B cell (primary cell): ENCODE measurements at regions not wholly inside any gene's neighbourhood (a gene's known extent, or its start where the extent isn't known, plus 50 kb on each side); places are given as distances from the start of the nearest gene placed in this dataset.

Experiments used
- ATAC-seq: fragments of 200-7000 bp; cut with Tn5 transposase; one replicate; pipeline ENCODE4 v1.10.0; 2021; ENCODE audit warnings: low read depth, mild to moderate bottlenecking, moderate number of reproducible peaks, moderate library complexity
- CTCF ChIA-PET: fragments of 350-600 bp; sonication (Branson Sonifier 250); formaldehyde crosslinking; loops from one replicate; lab custom pipeline; 2021; ENCODE audit warnings: antibody characterized with exemption, inconsistent platforms; lab: Charles Lee
- POLR2A ChIA-PET: fragments of 350-600 bp; sonication (Branson Sonifier 250); formaldehyde crosslinking; loops from one replicate; lab custom pipeline; 2021; ENCODE audit warnings: antibody characterized with exemption; lab: Charles Lee
- DNase-seq: peaks from one replicate; pipeline ENCODE4 v3.0.0; 2013
- H2AFZ ChIP-seq: 2 replicates; pipeline ENCODE4 v1.6.1; 2012; ENCODE audit warnings: mild to moderate bottlenecking, low read depth, low read length; ENCODE audit not compliant: insufficient read depth, poor library complexity, severe bottlenecking
- H3K27ac ChIP-seq, 2 donors: 1 replicate in 1 of 2; 2 replicates in 1 of 2; pipeline ENCODE4 v1.5.1; 2012 to 2013; ENCODE audit warnings: low read length in 2 of 2, mild to moderate bottlenecking in 2 of 2, moderate library complexity in 1 of 2
- H3K27me3 ChIP-seq, 4 experiments: fragments of 200-600 bp in 1 of 4; sonication (generic) in 1 of 4; replicated peaks in 1 of 4; 1 replicate in 2 of 4; 2 replicates in 2 of 4; pipeline versions ENCODE4 v1.6.1 to v1.7.0; 2013 to 2016; ENCODE audit warnings: low read length in 3 of 4, mild to moderate bottlenecking in 2 of 4, mixed read lengths in 1 of 4, moderate library complexity in 1 of 4; ENCODE audit not compliant: insufficient read depth in 4 of 4, control insufficient read depth in 3 of 4; ENCODE audit errors: control extremely low read depth in 1 of 4
- H3K36me3 ChIP-seq, 2 experiments: replicated peaks in 1 of 2; 1 replicate in 1 of 2; 2 replicates in 1 of 2; pipeline versions ENCODE4 v1.6.1 to v1.7.1; 2013; ENCODE audit warnings: low read length in 1 of 2; ENCODE audit not compliant: insufficient read depth in 2 of 2, control insufficient read depth in 1 of 2; ENCODE audit errors: control extremely low read depth in 1 of 2, extremely low read depth in 1 of 2
- H3K4me1 ChIP-seq, 2 donors: fragments of 200-600 bp in 1 of 2; sonication (generic) in 1 of 2; 1 replicate in 1 of 2; 2 replicates in 1 of 2; pipeline versions ENCODE4 v1.5.1 to v1.6.1; 2013 to 2017; ENCODE audit warnings: low read length in 2 of 2; ENCODE audit not compliant: control insufficient read depth in 2 of 2, insufficient read depth in 2 of 2
- H3K4me2 ChIP-seq: replicated peaks from 2 replicates; pipeline ENCODE3; 2012; ENCODE audit warnings: mild to moderate bottlenecking, low read depth, low read length; ENCODE audit not compliant: poor library complexity, severe bottlenecking
- H3K4me3 ChIP-seq, 5 experiments: fragments of 200-600 bp in 1 of 5; sonication (generic) in 1 of 5; 1 replicate in 3 of 5; 2 replicates in 2 of 5; pipeline versions ENCODE4 v1.5.1 to v1.7.0; 2011 to 2016; ENCODE audit warnings: low read length in 4 of 5, mild to moderate bottlenecking in 4 of 5, low read depth in 2 of 5, control low read depth in 1 of 5, moderate library complexity in 1 of 5; ENCODE audit not compliant: insufficient read depth in 1 of 5; ENCODE audit errors: control extremely low read depth in 1 of 5, extremely low read depth in 1 of 5
- H3K79me2 ChIP-seq: fragments of 200-600 bp; sonication (generic); one replicate; pipeline ENCODE4 v1.6.0; 2016; ENCODE audit warnings: low read length; ENCODE audit not compliant: control insufficient read depth, insufficient read depth
- H3K9ac ChIP-seq: fragments of 200-600 bp; sonication (generic); 2 replicates; pipeline ENCODE4 v1.6.1; 2017; ENCODE audit warnings: mild to moderate bottlenecking, low read length, moderate library complexity
- H3K9me3 ChIP-seq, 3 donors: one replicate each; pipeline versions ENCODE4 v1.6.1 to v1.7.1; 2013; ENCODE audit warnings: low read length in 2 of 3; ENCODE audit not compliant: control insufficient read depth in 2 of 3, insufficient read depth in 1 of 3; ENCODE audit errors: control extremely low read depth in 1 of 3
- H4K20me1 ChIP-seq: 2 replicates; pipeline ENCODE4 v1.6.0; 2012; ENCODE audit warnings: mild to moderate bottlenecking, low read length; ENCODE audit not compliant: insufficient read depth, control insufficient read depth, poor library complexity, severe bottlenecking
- H3K27ac Mint-ChIP-seq: one replicate; pipeline ENCODE4 v1.8.0; 2021; ENCODE audit warnings: mixed read lengths
- H3K27me3 Mint-ChIP-seq: one replicate; pipeline ENCODE4 v1.8.0; 2021; ENCODE audit warnings: mixed read lengths
- H3K4me1 Mint-ChIP-seq: one replicate; pipeline ENCODE4 v1.8.0; 2021; ENCODE audit warnings: mixed read lengths
- H3K4me3 Mint-ChIP-seq: one replicate; pipeline ENCODE4 v1.8.0; 2021; ENCODE audit warnings: mixed read lengths
- H3K9me3 Mint-ChIP-seq: one replicate; pipeline ENCODE4 v1.8.0; 2022; ENCODE audit warnings: mixed read lengths; ENCODE audit not compliant: insufficient read depth
- CTCF ChIP-seq: fragments of 200-600 bp; IDR thresholded peaks from one replicate; pipeline ENCODE4 v1.8.0; 2022; ENCODE audit warnings: antibody characterized with exemption, mild to moderate bottlenecking
- EZH2 ChIP-seq: IDR thresholded peaks from 2 replicates; pipeline ENCODE4 v1.6.1; 2012; ENCODE audit warnings: borderline replicate concordance, low read depth, mild to moderate bottlenecking, moderate library complexity, low read length; ENCODE audit not compliant: insufficient read depth, poor library complexity, severe bottlenecking
- WGBS: methylation state at CpG from one replicate; pipeline ENCODE4 v1.1.5; 2013; ENCODE audit warnings: missing lambda C conversion rate; ENCODE audit not compliant: insufficient coverage; 5-methylcytosine and 5-hydroxymethylcytosine counted together
- intact Hi-C: fragments of 100-400 bp; cut with micrococcal nuclease; formaldehyde crosslinking; loops from one replicate; pipeline ENCODE4 v1.10.0; 2022

DNA sequence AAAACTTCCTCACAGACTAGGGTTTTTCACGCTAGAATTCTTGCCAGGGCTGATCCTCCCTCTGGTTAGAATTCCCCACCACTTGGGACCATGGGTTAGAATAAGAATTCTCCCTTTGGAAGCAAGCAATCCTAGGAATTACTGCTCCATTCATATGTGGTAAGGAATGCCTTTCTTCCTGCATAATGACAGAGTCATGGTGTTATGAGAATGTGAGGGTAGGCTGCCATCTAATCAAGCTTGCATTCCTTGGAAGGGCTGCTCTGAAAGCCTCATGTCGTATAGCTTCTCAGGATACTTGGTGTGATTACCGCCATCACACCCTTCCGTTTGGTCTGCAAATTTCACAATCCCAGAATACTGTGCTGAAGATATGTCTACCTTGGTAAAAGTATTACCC is 1282.4 kb upstream of the PIK3C3 start:
- ChIA-PET POLR2A (no interaction called here), CTCF (no interaction called here)
- H2AFZ ChIP-seq = no peak overlapping the region
- Mint-ChIP-seq H3K4me1 (no peaks in the 10 kb centered on the region), H3K9me3 (no peaks in the 10 kb centered on the region), H3K27ac (no peak overlapping the region), H3K4me3 (no peak overlapping the region), H3K27me3 (no peaks in the 10 kb centered on the region)
- DNase-seq = no peak
- no peaks in the 10 kb centered on the region for H3K9me3 ChIP-seq
- H3K4me2 ChIP-seq = no peak overlapping the region
- H3K36me3 ChIP-seq = no peaks in the 10 kb centered on the region
- H3K79me2 ChIP-seq = no peaks in the 10 kb centered on the region
- ATAC-seq = no peak
- WGBS = no CpG with 5 or more reads among the region's 4 CpGs
- TF ChIP-seq EZH2 (no peak), CTCF (no peak)
- no peaks in the 10 kb centered on the region for H3K27me3 ChIP-seq
- H4K20me1 ChIP-seq = no peaks in the 10 kb centered on the region
- no peak overlapping the region for H3K27ac ChIP-seq
- no peak overlapping the region for H3K9ac ChIP-seq
- H3K4me1 ChIP-seq = no peaks in the 10 kb centered on the region
- no peak overlapping the region for H3K4me3 ChIP-seq
- intact Hi-C loops = no loop called here

DNA sequence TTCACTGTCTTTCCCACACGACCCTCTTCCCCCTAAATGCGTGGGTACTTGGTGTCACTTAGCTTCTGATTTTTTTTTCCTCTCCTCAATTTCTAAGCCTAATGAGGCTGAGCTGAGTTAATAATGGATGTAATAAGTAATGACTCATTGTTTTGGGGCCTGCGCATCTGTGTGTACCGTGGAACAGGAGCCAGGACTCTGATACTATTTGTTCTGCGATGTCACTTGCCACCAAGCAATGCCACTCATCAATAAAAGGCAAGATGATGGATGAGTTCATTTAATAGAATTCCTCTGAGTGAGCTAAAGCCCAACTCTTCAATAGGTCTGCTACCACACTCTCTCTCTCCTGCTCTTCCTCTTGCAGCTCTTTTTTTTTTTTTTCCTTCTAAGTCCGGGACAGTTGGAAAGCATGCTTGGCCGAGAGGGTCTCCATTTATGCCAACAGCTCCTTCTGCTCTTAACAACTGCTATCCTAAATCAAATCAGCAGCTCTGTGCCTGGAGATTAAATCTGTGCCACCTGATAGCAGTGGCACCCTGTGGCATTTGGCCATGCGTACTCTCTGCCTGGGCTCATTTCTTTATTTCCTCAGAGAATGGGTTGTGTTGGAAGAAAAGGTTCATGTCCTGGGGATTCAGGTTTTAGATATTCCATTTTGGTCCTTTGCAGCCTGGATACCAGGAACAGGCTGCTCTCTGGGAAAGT is 1284.2 kb upstream of the PIK3C3 start:
- no peaks in the 10 kb centered on the region for H3K4me1 ChIP-seq
- no peak overlapping the region for H3K9ac ChIP-seq
- CTCF ChIA-PET = no interaction called here
- DNase-seq = no peak
- POLR2A ChIA-PET = no interaction called here
- TF ChIP-seq CTCF = no peak
- no peak for TF ChIP-seq EZH2
- H2AFZ ChIP-seq = no peak overlapping the region
- H3K79me2 ChIP-seq = no peaks in the 10 kb centered on the region
- Mint-ChIP-seq H3K4me3 (no peak overlapping the region), H3K9me3 (peaks cover 5% of the 10 kb centered on the region), H3K4me1 (no peaks in the 10 kb centered on the region), H3K27me3 (no peaks in the 10 kb centered on the region), H3K27ac (no peak overlapping the region)
- H3K36me3 ChIP-seq = no peaks in the 10 kb centered on the region
- WGBS = 80% methylated on average over 1 of the region's 8 CpGs
- H4K20me1 ChIP-seq = no peaks in the 10 kb centered on the region
- H3K27me3 ChIP-seq = no peaks in the 10 kb centered on the region
- intact Hi-C loops = no loop called here
- H3K9me3 ChIP-seq = no peaks in the 10 kb centered on the region
- H3K27ac ChIP-seq = no peak overlapping the region
- no peak for ATAC-seq
- H3K4me3 ChIP-seq = no peak overlapping the region
- no peak overlapping the region for H3K4me2 ChIP-seq
